Chondrocyte (in vitro differentiated cells): ENCODE measurements at regions not wholly inside any gene's neighbourhood (a gene's known extent, or its start where the extent isn't known, plus 50 kb on each side); places are given as distances from the start of the nearest gene placed in this dataset.

Source experiments
- DNase-seq: peaks from one replicate; pipeline ENCODE4 v3.0.0; 2021; ENCODE audit warnings: mixed read lengths, low spot score
- H3K27ac Mint-ChIP-seq: one replicate; pipeline ENCODE4 v1.8.0; 2021; ENCODE audit warnings: mild to moderate bottlenecking, moderate library complexity, mixed read lengths; ENCODE audit not compliant: unreplicated experiment
- H3K27me3 Mint-ChIP-seq: 2 replicates; pipeline ENCODE4 v1.8.0; 2021; ENCODE audit warnings: low read depth, mixed read lengths
- H3K36me3 Mint-ChIP-seq: 2 replicates; pipeline ENCODE4 v1.8.0; 2021; ENCODE audit warnings: low read depth, mixed read lengths
- H3K4me1 Mint-ChIP-seq: 2 replicates; pipeline ENCODE4 v1.8.0; 2021; ENCODE audit warnings: low read depth, mild to moderate bottlenecking, mixed read lengths
- H3K4me3 Mint-ChIP-seq: one replicate; pipeline ENCODE4 v1.8.0; 2021; ENCODE audit warnings: mild to moderate bottlenecking, moderate library complexity, mixed read lengths; ENCODE audit not compliant: unreplicated experiment
- H3K9me3 Mint-ChIP-seq: 2 replicates; pipeline ENCODE4 v1.8.0; 2021; ENCODE audit warnings: low read depth, mixed read lengths
- CTCF ChIP-seq: fragments of 200-600 bp; sonication (generic); IDR thresholded peaks from 2 replicates; pipeline ENCODE4 v1.5.0; 2021; ENCODE audit warnings: antibody characterized with exemption, mild to moderate bottlenecking, moderate library complexity

- no peaks in the 10 kb centered on the region for H3K36me3 Mint-ChIP-seq
- no peak for DNase-seq
- TF ChIP-seq CTCF: no peak
- no peaks in the 10 kb centered on the region for H3K4me1 Mint-ChIP-seq
- no peak overlapping the region for H3K27ac Mint-ChIP-seq
- no peak overlapping the region for H3K4me3 Mint-ChIP-seq
- peaks cover 1% of the 10 kb centered on the region for H3K27me3 Mint-ChIP-seq
- H3K9me3 Mint-ChIP-seq: peaks cover 19% of the 10 kb centered on the region
Measured at GRCh38 chr2:183919167-183919566, 679.2 kb upstream of the ZNF804A start.

- no peak for DNase-seq
- no peak for TF ChIP-seq CTCF
- no peak overlapping the region for H3K27ac Mint-ChIP-seq
- peaks cover 1% of the 10 kb centered on the region for H3K27me3 Mint-ChIP-seq
- H3K36me3 Mint-ChIP-seq: no peaks in the 10 kb centered on the region
- no peak overlapping the region for H3K4me3 Mint-ChIP-seq
- no peaks in the 10 kb centered on the region for H3K4me1 Mint-ChIP-seq
- peaks cover 22% of the 10 kb centered on the region for H3K9me3 Mint-ChIP-seq
Measured at GRCh38 chr2:183919926-183920325, 678.4 kb upstream of the ZNF804A start.

- Mint-ChIP-seq H3K27me3 (peaks cover 1% of the 10 kb centered on the region), H3K36me3 (no peaks in the 10 kb centered on the region), H3K4me1 (peaks cover 9% of the 10 kb centered on the region), H3K27ac (no peak overlapping the region), H3K4me3 (no peak overlapping the region), H3K9me3 (peaks cover 18% of the 10 kb centered on the region)
- TF ChIP-seq CTCF: no peak
- DNase-seq: no peak
Measured at GRCh38 chr2:183925281-183925680, 673.0 kb upstream of the ZNF804A start.

GRCh38 chr2:183926433-183926832 lies 671.9 kb upstream of the ZNF804A start:
- H3K9me3 Mint-ChIP-seq: peaks cover 12% of the 10 kb centered on the region
- H3K4me3 Mint-ChIP-seq: no peak overlapping the region
- peaks cover 9% of the 10 kb centered on the region for H3K4me1 Mint-ChIP-seq
- no peak overlapping the region for H3K27ac Mint-ChIP-seq
- no peaks in the 10 kb centered on the region for H3K36me3 Mint-ChIP-seq
- no peak for TF ChIP-seq CTCF
- H3K27me3 Mint-ChIP-seq: peaks cover 1% of the 10 kb centered on the region
- no peak for DNase-seq

- H3K27ac Mint-ChIP-seq: no peak overlapping the region
- no peak for DNase-seq
- H3K9me3 Mint-ChIP-seq: peaks cover 12% of the 10 kb centered on the region
- H3K4me3 Mint-ChIP-seq: no peak overlapping the region
- peaks cover 3% of the 10 kb centered on the region for H3K27me3 Mint-ChIP-seq
- peaks cover 9% of the 10 kb centered on the region for H3K4me1 Mint-ChIP-seq
- no peak for TF ChIP-seq CTCF
- no peaks in the 10 kb centered on the region for H3K36me3 Mint-ChIP-seq
Measured at GRCh38 chr2:183927406-183928325, 670.7 kb upstream of the ZNF804A start.
